ENCODE measurements at regions not wholly inside any gene's neighbourhood (a gene's known extent, or its start where the extent isn't known, plus 50 kb on each side); places are given as distances from the start of the nearest gene placed in this dataset.

DNA sequence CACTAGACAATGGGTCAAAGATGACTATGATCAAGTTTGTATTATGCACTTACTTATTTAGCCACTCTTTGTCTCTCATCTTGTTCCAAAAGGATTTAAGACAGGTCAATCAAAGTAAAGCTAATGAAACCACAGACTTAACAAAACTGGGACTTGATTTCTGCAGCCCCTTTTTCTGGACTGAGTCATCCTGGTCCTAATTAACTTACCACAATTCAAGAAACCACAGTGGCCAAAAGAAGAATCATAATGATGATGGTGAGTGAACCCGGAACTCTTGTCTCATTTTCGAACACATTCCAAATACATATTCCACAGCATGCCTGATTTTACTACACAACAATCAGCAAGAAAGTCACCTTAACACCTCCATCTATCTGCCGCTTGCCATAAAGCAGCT, 1333.0 kb downstream of the ROBO1 start:
- Histone ChIP-seq H3K4me3 (no peak overlapping the region), H3K9me3 (no peaks in the 10 kb centered on the region), H3K27me3 (no peaks in the 10 kb centered on the region), H3K36me3 (no peaks in the 10 kb centered on the region), H3K4me1 (no peaks in the 10 kb centered on the region), H3K27ac (no peak overlapping the region)
- TF ChIP-seq, protein P1, sequence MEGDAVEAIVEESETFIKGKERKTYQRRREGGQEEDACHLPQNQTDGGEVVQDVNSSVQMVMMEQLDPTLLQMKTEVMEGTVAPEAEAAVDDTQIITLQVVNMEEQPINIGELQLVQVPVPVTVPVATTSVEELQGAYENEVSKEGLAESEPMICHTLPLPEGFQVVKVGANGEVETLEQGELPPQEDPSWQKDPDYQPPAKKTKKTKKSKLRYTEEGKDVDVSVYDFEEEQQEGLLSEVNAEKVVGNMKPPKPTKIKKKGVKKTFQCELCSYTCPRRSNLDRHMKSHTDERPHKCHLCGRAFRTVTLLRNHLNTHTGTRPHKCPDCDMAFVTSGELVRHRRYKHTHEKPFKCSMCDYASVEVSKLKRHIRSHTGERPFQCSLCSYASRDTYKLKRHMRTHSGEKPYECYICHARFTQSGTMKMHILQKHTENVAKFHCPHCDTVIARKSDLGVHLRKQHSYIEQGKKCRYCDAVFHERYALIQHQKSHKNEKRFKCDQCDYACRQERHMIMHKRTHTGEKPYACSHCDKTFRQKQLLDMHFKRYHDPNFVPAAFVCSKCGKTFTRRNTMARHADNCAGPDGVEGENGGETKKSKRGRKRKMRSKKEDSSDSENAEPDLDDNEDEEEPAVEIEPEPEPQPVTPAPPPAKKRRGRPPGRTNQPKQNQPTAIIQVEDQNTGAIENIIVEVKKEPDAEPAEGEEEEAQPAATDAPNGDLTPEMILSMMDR (IDR thresholded peaks at IDR 0.05): no peak
- TF ChIP-seq POLR2A (IDR thresholded peaks at IDR 0.05) (no peak), POLR2AphosphoS5 (IDR thresholded peaks at IDR 0.05; ENCODE audit: insufficient read depth in 1 of 2, low read depth in 1 of 2) (no peak)
- no peak for DNase-seq (ENCODE audit: extremely low spot score in 2 of 2)
- intact Hi-C loops (cut with DNase I): no loop called here

DNA sequence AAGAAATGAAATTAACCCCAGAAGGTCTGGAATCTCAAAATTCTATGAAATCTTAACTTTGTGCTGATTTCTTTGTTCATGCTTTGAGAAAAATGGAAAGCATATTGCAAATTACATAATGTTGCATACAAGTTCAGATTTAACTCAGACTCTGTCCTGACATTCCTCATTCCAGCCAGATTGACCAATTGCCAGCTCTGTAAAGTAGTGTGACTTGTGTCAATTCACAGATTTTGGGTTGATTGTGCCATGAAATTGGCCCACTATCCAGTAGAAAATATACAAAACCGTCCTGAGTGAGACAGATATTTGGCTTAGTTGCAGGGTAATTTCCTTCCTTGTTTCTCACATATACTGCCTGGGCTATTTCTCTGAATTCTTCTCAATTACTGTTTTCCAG, 1312.6 kb downstream of the ROBO1 start:
- Histone ChIP-seq H3K9me3 (no peaks in the 10 kb centered on the region), H3K4me3 (no peak overlapping the region), H3K36me3 (no peaks in the 10 kb centered on the region), H3K27me3 (no peaks in the 10 kb centered on the region), H3K27ac (no peak overlapping the region), H3K4me1 (no peaks in the 10 kb centered on the region)
- TF ChIP-seq POLR2AphosphoS5 (IDR thresholded peaks at IDR 0.05; ENCODE audit: insufficient read depth in 1 of 2, low read depth in 1 of 2) (no peak), POLR2A (IDR thresholded peaks at IDR 0.05) (no peak)
- TF ChIP-seq, protein P1 (IDR thresholded peaks at IDR 0.05): no peak
- DNase-seq (ENCODE audit: extremely low spot score in 2 of 2): no peak
- intact Hi-C loops (cut with DNase I): no loop called here

DNA sequence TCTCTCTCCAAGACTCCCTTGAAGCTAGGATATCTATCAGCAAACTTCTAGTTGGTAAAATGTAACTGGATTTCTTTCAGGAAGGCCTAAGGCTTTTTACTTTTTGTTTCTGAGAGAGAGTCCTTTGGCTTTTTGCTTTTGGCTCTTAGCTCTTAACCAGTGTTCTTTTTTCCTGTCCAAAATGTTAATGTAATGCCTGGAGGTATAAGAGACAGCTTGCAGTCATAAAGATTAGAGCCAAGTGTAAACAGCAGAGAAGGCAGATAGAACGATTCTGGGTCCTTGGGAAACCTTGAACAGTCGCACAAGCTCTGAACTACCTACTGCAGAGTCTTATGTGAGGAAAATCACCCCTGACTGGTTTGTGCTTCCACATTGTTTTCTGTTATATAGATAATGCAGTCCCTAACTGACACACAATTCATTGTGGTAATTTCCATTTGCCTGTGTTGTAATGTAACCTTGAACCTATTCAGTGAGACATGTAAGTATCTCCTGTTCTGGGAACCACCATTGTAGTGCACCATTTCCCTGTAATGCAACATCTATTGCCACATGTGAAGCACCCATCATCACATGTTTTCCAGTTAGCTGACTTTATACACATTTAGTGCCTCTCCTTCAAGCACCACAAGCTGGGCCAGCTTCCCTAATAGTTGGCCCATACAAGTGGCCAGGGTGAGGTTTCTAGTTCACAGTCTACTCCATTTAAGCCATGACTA, 1311.9 kb downstream of the ROBO1 start:
- Histone ChIP-seq H3K27ac (no peak overlapping the region), H3K4me1 (no peaks in the 10 kb centered on the region), H3K27me3 (no peaks in the 10 kb centered on the region), H3K9me3 (no peaks in the 10 kb centered on the region), H3K4me3 (no peak overlapping the region), H3K36me3 (no peaks in the 10 kb centered on the region)
- intact Hi-C loops (cut with DNase I): no loop called here
- DNase-seq (ENCODE audit: extremely low spot score in 2 of 2): no peak
- TF ChIP-seq, protein P1 (IDR thresholded peaks at IDR 0.05): no peak
- TF ChIP-seq POLR2A (IDR thresholded peaks at IDR 0.05) (no peak), POLR2AphosphoS5 (IDR thresholded peaks at IDR 0.05; ENCODE audit: insufficient read depth in 1 of 2, low read depth in 1 of 2) (no peak)

DNA sequence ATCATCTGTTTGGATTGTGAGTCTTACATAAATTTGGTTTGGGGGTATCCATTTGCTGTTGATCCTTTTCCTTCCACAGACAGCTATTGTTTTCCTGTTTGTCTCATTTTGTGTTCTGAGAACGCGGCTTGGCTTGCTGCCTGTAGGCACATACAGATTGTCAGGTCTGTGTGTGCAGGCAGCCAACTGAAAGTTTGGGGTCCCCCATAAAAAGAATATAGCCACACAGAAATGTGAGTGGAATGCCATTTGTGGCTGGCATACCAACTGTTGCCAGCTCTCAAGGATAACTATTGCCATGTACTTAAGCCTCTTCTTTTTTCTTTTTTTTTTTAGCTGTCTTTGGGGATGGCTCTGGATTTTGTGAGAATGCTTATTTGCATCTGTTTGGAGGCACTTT, 1308.0 kb downstream of the ROBO1 start:
- no peaks in the 10 kb centered on the region for H3K36me3 ChIP-seq
- no peaks in the 10 kb centered on the region for H3K4me1 ChIP-seq
- no peaks in the 10 kb centered on the region for H3K9me3 ChIP-seq
- H3K4me3 ChIP-seq: no peak overlapping the region
- no peak overlapping the region for H3K27ac ChIP-seq
- TF ChIP-seq POLR2A (IDR thresholded peaks at IDR 0.05) (no peak), POLR2AphosphoS5 (IDR thresholded peaks at IDR 0.05; ENCODE audit: insufficient read depth in 1 of 2, low read depth in 1 of 2) (no peak)
- TF ChIP-seq, protein P1 (IDR thresholded peaks at IDR 0.05): no peak
- H3K27me3 ChIP-seq: no peaks in the 10 kb centered on the region
- DNase-seq (ENCODE audit: extremely low spot score in 2 of 2): no peak
- intact Hi-C loops (cut with DNase I): no loop called here

DNA sequence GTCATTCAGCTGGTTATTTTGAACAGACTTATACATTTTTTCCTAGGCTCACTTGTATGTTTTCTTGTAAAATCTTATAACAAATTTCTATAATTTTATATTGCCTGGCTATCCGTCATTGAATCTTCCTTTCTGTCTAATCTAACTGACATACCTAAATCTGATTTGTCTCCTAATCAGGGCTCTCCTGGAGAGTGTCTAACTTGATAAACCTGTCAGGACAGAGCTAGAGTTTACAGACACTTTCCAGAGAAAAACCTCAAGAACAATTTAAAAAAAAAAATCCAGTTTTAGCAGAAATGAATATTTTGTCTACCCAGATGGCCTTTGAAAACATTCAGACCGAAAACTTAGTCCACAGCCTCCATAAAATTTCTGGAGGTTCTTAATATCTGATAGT, 1305.8 kb downstream of the ROBO1 start:
- Histone ChIP-seq H3K4me3 (no peak overlapping the region), H3K9me3 (no peaks in the 10 kb centered on the region), H3K36me3 (no peaks in the 10 kb centered on the region), H3K27ac (no peak overlapping the region), H3K27me3 (no peaks in the 10 kb centered on the region), H3K4me1 (no peaks in the 10 kb centered on the region)
- intact Hi-C loops (cut with DNase I): no loop called here
- no peak for TF ChIP-seq POLR2A (IDR thresholded peaks at IDR 0.05)
- no peak for TF ChIP-seq POLR2AphosphoS5 (IDR thresholded peaks at IDR 0.05; ENCODE audit: insufficient read depth in 1 of 2, low read depth in 1 of 2)
- TF ChIP-seq, protein P1 (IDR thresholded peaks at IDR 0.05): no peak
- DNase-seq (ENCODE audit: extremely low spot score in 2 of 2): no peak

Measured in vagina (tissue), 2 donors.